GM12878 (cell line): ENCODE measurements at regions not wholly inside any gene's neighbourhood (a gene's known extent, or its start where the extent isn't known, plus 50 kb on each side); places are given as distances from the start of the nearest gene placed in this dataset.

Experiments
- ATAC-seq: fragments of 200-7000 bp; cut with Tn5 transposase; 3 replicates; pipeline ENCODE4 v1.9.1; 2020; ENCODE audit warnings: mild to moderate bottlenecking, moderate library complexity
- BruUV-seq: library from RNA; stranded (reverse); fragments of 400-500 nt; replicated peaks from 2 replicates; lab custom pipeline; 2021; lab: Mats Ljungman, UMichigan
- CTCF ChIA-PET: fragments of 300-600 bp; sonication (Branson Sonifier 250); formaldehyde crosslinking; extraction: SDS; loops from one replicate; lab custom pipeline; 2021; ENCODE audit warnings: inconsistent platforms; lab: Yijun Ruan, JAX
- POLR2A ChIA-PET: fragments of 350-600 bp; formaldehyde crosslinking; extraction: SDS; loops from one replicate; lab custom pipeline; 2021; ENCODE audit warnings: inconsistent platforms; lab: Charles Lee
- RAD21 ChIA-PET: fragments of 300-600 bp; sonication (Branson Sonifier 250); formaldehyde crosslinking; loops from one replicate; lab custom pipeline; 2023; ENCODE audit warnings: antibody characterized with exemption; ENCODE audit not compliant: unreplicated experiment; lab: Charles Lee
- SMC1A ChIA-PET: fragments of 300-600 bp; sonication (Branson Sonifier 250); formaldehyde crosslinking; loops from one replicate; lab custom pipeline; 2023; ENCODE audit not compliant: unreplicated experiment, uncharacterized antibody; lab: Charles Lee
- DNase-seq: peaks from one replicate; pipeline ENCODE4 v3.0.0-alpha.2; 2011; ENCODE audit warnings: low read depth, low spot score
- FAIRE-seq: peaks from 3 replicates; lab custom pipeline; 2011; peaks lifted over from hg19 to GRCh38; lab: Jason Lieb, UNC
- H2AFZ ChIP-seq: 2 replicates; pipeline ENCODE4 v1.6.0; 2011; ENCODE audit warnings: low read depth, low read length, control low read depth; ENCODE audit not compliant: control insufficient read depth
- H3K27ac ChIP-seq: 2 replicates; pipeline ENCODE4 v1.5.1; 2011; ENCODE audit warnings: control low read depth; ENCODE audit not compliant: control insufficient read depth, insufficient read depth
- H3K27me3 ChIP-seq, 2 experiments: replicated peaks in 1 of 2; 2 replicates each; pipeline versions ENCODE4 v1.6.0 to v1.6.1; 2011; ENCODE audit warnings: low read length in 1 of 2; ENCODE audit not compliant: control insufficient read depth in 2 of 2, insufficient read depth in 2 of 2
- H3K36me3 ChIP-seq, 2 experiments: 2 replicates each; pipeline ENCODE4 v1.5.1; 2011; ENCODE audit warnings: low read length in 1 of 2; ENCODE audit not compliant: control insufficient read depth in 2 of 2, insufficient read depth in 2 of 2
- H3K4me1 ChIP-seq: 2 replicates; pipeline ENCODE4 v1.6.1; 2011; ENCODE audit warnings: mild to moderate bottlenecking, low read length, moderate library complexity, mixed read lengths; ENCODE audit not compliant: control insufficient read depth, insufficient read depth
- H3K4me2 ChIP-seq: 2 replicates; pipeline ENCODE4 v1.6.0; 2011; ENCODE audit warnings: control low read depth; ENCODE audit not compliant: control insufficient read depth, insufficient read depth
- H3K4me3 ChIP-seq: fragments of 200-600 bp; sonication (generic); 2 replicates; pipeline ENCODE4 v1.5.1; 2016
- H3K79me2 ChIP-seq: 2 replicates; pipeline ENCODE4 v1.6.0; 2011; ENCODE audit warnings: low read length; ENCODE audit not compliant: control insufficient read depth, insufficient read depth
- H3K9ac ChIP-seq: 2 replicates; pipeline ENCODE4 v1.8.0; 2011; ENCODE audit warnings: low read length, control low read depth, mixed read lengths; ENCODE audit not compliant: control insufficient read depth, insufficient read depth
- H3K9me3 ChIP-seq: replicated peaks from 3 replicates; pipeline ENCODE4 v1.5.1; 2011; ENCODE audit warnings: mild to moderate bottlenecking, low read length; ENCODE audit not compliant: control insufficient read depth, insufficient read depth
- H4K20me1 ChIP-seq: 2 replicates; pipeline ENCODE4 v1.6.0; 2011; ENCODE audit not compliant: control insufficient read depth, insufficient read depth
- ASH2L ChIP-seq: fragments of 300-600, 200-600 bp; sonication (generic); IDR thresholded peaks from 2 replicates; pipeline ENCODE4 v1.6.1; 2017; ENCODE audit warnings: low read depth, mild to moderate bottlenecking, borderline replicate concordance
- CEBPZ ChIP-seq: fragments of 150-350 bp; IDR thresholded peaks from 2 replicates; pipeline ENCODE4 v1.6.1; 2016; ENCODE audit warnings: low read depth, low read length
- CHD4 ChIP-seq: fragments of 200-600 bp; sonication (generic); IDR thresholded peaks from 2 replicates; pipeline ENCODE4 v1.6.1; 2016; ENCODE audit warnings: mild to moderate bottlenecking
- DPF2 ChIP-seq: fragments of 450-650 bp; IDR thresholded peaks from 2 replicates; pipeline ENCODE4 v1.6.1; 2017; ENCODE audit warnings: mild to moderate bottlenecking
- GABPA ChIP-seq: IDR thresholded peaks from 2 replicates; pipeline ENCODE4 v1.6.1; 2014; ENCODE audit warnings: antibody characterized with exemption, low read depth, mild to moderate bottlenecking, inconsistent platforms
- GATAD2B ChIP-seq: fragments of 450-650 bp; conservative IDR thresholded peaks from 2 replicates; pipeline ENCODE4 v1.6.1; 2017; ENCODE audit warnings: low read depth, mild to moderate bottlenecking, moderate library complexity
- HDAC2 ChIP-seq: fragments of 200-600 bp; sonication (generic); IDR thresholded peaks from 2 replicates; pipeline ENCODE4 v1.6.1; 2017
- HDAC6 ChIP-seq: fragments of 200-600 bp; sonication (generic); IDR thresholded peaks from one replicate; pipeline ENCODE4 v1.8.0; 2017; ENCODE audit warnings: antibody characterized with exemption; ENCODE audit not compliant: unreplicated experiment
- JUND ChIP-seq: IDR thresholded peaks from 2 replicates; pipeline ENCODE4 v1.6.1; 2012; ENCODE audit warnings: low read depth, mild to moderate bottlenecking, low read length, improper control_type of control experiment, moderate library complexity
- KLF5 ChIP-seq: fragments of 450-650 bp; IDR thresholded peaks from 2 replicates; pipeline ENCODE4 v1.6.1; 2014; ENCODE audit warnings: mild to moderate bottlenecking; ENCODE audit not compliant: partially characterized antibody
- PAX8 ChIP-seq: fragments of 450-650 bp; IDR thresholded peaks from 2 replicates; pipeline ENCODE4 v1.6.1; 2017; ENCODE audit warnings: mild to moderate bottlenecking, moderate library complexity
- USF1 ChIP-seq: IDR thresholded peaks from 2 replicates; pipeline ENCODE4 v1.6.1; 2011; ENCODE audit warnings: borderline replicate concordance, low read depth, mild to moderate bottlenecking, moderate library complexity, mixed read lengths, low read length; ENCODE audit not compliant: insufficient read depth; ENCODE audit errors: extremely low read length
- ZBED1 ChIP-seq: IDR thresholded peaks from 2 replicates; pipeline ENCODE4 v1.6.1; 2016; ENCODE audit warnings: borderline replicate concordance
- ZNF274 ChIP-seq: IDR thresholded peaks from one replicate; pipeline ENCODE4 v1.8.0; 2011; ENCODE audit not compliant: insufficient read length, insufficient read depth
- WGBS: methylation state at CpG from one replicate; pipeline ENCODE4 v1.1.6; 2016; ENCODE audit warnings: low lambda C conversion rate; ENCODE audit not compliant: insufficient replicate concordance, insufficient coverage; ENCODE audit errors: missing lambda C conversion rate; 5-methylcytosine and 5-hydroxymethylcytosine counted together
- in situ Hi-C: fragments of 300-500 bp; cut with MboI; formaldehyde crosslinking; loops from 9 replicates; pipeline ENCODE4 v1.14.3; 2018; ENCODE audit warnings: mixed read lengths
- intact Hi-C: fragments of 100-400 bp; cut with micrococcal nuclease; formaldehyde crosslinking; loops from one replicate; pipeline ENCODE4 v1.14.2; 2022; ENCODE audit not compliant: unreplicated experiment
- TF ChIP-seq, protein P1 (sequence below): fragments of 150-350 bp; IDR thresholded peaks from 2 replicates; pipeline ENCODE4 v1.6.1; 2014; ENCODE audit warnings: mild to moderate bottlenecking, low read depth, low read length
- TF ChIP-seq, protein P2 (sequence below): fragments of 450-650 bp; formaldehyde crosslinking; IDR thresholded peaks from 2 replicates; pipeline ENCODE4 v1.4.0; 2022; ENCODE audit warnings: mild to moderate bottlenecking, moderate library complexity
- TF ChIP-seq, protein P3 (sequence below): IDR thresholded peaks from 2 replicates; pipeline ENCODE4 v1.6.1; 2012; ENCODE audit warnings: low read depth, low read length, improper control_type of control experiment

DNA sequence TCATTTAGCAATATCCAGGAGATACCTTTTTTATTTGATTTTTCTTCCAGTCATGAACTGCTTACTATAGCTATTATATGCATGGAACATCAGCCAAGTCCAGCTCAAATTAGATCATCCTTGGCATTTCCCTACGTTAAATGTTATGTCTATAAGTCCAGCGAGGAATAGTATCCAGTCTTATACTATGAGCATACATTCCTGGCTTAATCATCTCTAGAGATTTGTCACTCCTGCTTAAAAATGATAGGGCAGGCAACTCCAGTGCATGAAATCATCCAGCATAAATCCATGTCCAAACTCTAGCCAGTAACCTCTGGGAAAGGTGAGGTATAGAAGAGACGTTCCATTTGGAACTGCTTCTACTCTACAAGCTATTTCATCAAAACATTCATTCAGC lies 126.7 kb upstream of the VCX2 start:
- Histone ChIP-seq H3K9ac (no peak overlapping the region), H3K4me1 (no peaks in the 10 kb centered on the region), H4K20me1 (no peaks in the 10 kb centered on the region), H3K36me3 (no peaks in the 10 kb centered on the region), H3K4me2 (no peak overlapping the region), H3K9me3 (no peaks in the 10 kb centered on the region), H3K79me2 (no peaks in the 10 kb centered on the region), H2AFZ (no peak overlapping the region), H3K27me3 (no peaks in the 10 kb centered on the region), H3K27ac (no peak overlapping the region), H3K4me3 (no peak overlapping the region)
- CTCF ChIA-PET, result interaction anchor here (0.9 kb wide), 1 partner anchor 26 kb away, joined by 4 read pairs; no protein-coding TSS in a partner anchor
- in situ Hi-C loops (no loop called here), intact Hi-C loops (no loop called here)
- BruUV-seq, result no TSS peak
- DNase-seq (no peak), FAIRE-seq (no peak), ATAC-seq (no peak)
- WGBS, result 51% methylated on average over 3 of the region's 3 CpGs
- SMC1A ChIA-PET, result no interaction called here
- POLR2A ChIA-PET, result no interaction called here
- RAD21 ChIA-PET, result no interaction called here
- TF ChIP-seq, protein P1, sequence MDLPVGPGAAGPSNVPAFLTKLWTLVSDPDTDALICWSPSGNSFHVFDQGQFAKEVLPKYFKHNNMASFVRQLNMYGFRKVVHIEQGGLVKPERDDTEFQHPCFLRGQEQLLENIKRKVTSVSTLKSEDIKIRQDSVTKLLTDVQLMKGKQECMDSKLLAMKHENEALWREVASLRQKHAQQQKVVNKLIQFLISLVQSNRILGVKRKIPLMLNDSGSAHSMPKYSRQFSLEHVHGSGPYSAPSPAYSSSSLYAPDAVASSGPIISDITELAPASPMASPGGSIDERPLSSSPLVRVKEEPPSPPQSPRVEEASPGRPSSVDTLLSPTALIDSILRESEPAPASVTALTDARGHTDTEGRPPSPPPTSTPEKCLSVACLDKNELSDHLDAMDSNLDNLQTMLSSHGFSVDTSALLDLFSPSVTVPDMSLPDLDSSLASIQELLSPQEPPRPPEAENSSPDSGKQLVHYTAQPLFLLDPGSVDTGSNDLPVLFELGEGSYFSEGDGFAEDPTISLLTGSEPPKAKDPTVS, result no peak
- TF ChIP-seq, protein P2, sequence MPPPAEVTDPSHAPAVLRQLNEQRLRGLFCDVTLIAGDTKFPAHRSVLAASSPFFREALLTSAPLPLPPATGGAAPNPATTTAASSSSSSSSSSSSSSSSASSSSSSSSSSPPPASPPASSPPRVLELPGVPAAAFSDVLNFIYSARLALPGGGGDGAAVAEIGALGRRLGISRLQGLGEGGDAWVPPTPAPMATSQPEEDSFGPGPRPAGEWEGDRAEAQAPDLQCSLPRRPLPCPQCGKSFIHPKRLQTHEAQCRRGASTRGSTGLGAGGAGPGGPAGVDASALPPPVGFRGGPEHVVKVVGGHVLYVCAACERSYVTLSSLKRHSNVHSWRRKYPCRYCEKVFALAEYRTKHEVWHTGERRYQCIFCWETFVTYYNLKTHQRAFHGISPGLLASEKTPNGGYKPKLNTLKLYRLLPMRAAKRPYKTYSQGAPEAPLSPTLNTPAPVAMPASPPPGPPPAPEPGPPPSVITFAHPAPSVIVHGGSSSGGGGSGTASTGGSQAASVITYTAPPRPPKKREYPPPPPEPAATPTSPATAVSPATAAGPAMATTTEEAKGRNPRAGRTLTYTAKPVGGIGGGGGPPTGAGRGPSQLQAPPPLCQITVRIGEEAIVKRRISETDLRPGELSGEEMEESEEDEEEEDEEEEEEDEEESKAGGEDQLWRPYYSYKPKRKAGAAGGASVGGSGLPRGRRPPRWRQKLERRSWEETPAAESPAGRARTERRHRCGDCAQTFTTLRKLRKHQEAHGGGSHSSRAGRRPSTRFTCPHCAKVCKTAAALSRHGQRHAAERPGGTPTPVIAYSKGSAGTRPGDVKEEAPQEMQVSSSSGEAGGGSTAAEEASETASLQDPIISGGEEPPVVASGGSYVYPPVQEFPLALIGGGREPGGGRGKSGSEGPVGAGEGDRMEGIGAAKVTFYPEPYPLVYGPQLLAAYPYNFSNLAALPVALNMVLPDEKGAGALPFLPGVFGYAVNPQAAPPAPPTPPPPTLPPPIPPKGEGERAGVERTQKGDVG, result no peak
- no peak for TF ChIP-seq CEBPZ
- TF ChIP-seq ASH2L, result no peak
- no peak for TF ChIP-seq PAX8
- TF ChIP-seq, protein P3, sequence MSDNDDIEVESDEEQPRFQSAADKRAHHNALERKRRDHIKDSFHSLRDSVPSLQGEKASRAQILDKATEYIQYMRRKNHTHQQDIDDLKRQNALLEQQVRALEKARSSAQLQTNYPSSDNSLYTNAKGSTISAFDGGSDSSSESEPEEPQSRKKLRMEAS, result no peak
- TF ChIP-seq GABPA, result no peak
- TF ChIP-seq HDAC6, result no peak
- TF ChIP-seq DPF2, result no peak
- no peak for TF ChIP-seq GATAD2B
- no peak for TF ChIP-seq ZNF274
- TF ChIP-seq ZBED1, result no peak
- no peak for TF ChIP-seq HDAC2
- no peak for TF ChIP-seq JUND
- TF ChIP-seq USF1, result no peak
- no peak for TF ChIP-seq KLF5
- no peak for TF ChIP-seq CHD4
- TF ChIP-seq, all 136 proteins: peak for 0
